ENCODE measurements at regions not wholly inside any gene's neighbourhood (a gene's known extent, or its start where the extent isn't known, plus 50 kb on each side); places are given as distances from the start of the nearest gene placed in this dataset.
A peak's percentile ranks its signal among the peaks of the same experiment; 100 is the strongest.
"Not testable (repeated sequence)": the region's sequence is repeated elsewhere in the genome, so short reads cannot be mapped to it uniquely, and the experiment has no call there.

DNA sequence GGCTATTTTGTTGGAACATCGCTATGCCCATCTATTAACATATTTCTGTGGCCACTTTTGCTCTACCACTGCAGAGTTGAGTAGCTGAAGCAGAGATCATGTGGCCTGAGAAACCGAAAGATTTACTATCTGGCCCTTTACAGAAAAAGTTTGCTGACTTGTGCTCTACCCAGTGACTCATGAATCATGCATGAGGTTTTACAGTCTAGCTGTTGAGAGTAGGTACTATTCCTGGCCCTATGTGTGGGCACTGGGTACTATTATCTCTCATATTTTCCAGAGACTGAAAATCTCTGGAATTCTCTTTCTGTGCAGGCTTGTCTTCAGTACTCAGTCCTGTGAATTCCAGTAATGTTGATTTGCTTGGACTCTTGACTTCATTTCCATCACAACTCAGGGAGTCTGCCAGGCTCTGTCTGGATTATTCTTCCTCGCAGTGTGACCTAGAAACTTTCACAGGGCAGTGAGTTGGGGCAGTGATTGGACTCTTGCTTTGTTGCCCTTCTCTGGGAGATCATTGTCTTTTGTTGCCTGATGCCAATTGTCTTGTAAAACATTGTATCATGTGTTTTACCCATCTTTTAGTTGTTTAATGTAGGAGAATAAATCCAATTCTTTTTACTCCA is 121.3 kb upstream of the PRSS12 start:
- H3K4me3 ChIP-seq (ENCODE audit: low read depth, low read length): not testable (repeated sequence)
- peak; percentile 23 for DNase-seq (ENCODE audit: low read depth)

DNA sequence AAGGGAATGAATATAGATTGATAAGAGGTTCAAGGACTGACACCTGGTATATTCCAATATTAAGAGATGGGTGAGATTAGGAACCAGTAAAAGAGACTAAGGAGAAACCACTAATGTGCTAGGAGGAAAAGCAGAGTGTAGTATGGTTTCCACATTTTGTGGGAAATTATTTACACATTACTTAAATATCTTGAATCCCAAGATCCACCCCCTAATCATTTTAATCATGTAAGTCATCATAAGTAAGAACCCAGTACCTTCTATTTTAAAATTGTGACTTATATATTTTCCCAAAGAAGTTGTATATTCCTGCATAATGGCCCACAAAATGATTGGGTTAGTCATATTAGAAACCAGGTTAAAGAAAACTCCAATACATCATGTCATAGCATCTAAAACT is 122.0 kb upstream of the PRSS12 start:
- H3K4me3 ChIP-seq (ENCODE audit: low read depth, low read length); DNase-seq (ENCODE audit: low read depth): not testable (repeated sequence)

DNA sequence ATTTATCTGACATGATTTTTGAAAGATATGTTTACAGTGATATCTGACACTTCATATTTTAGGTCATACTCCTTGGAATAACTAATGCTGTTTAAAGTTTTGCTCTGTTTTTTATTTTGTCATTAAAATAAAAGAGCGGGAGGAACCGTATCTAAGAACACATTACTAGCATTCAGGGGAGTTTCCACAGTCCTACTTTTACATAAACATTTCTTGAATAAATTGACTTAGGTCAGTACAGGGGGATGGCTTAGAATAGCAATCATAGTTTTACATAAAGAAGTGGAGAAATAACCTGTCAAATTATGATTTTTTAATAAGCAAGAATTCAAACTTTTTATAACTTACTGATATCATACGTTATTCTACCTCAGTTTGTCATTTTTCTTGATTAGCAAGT is 123.1 kb upstream of the PRSS12 start:
- not testable (repeated sequence) for DNase-seq (ENCODE audit: low read depth); H3K4me3 ChIP-seq (ENCODE audit: low read depth, low read length)

DNA sequence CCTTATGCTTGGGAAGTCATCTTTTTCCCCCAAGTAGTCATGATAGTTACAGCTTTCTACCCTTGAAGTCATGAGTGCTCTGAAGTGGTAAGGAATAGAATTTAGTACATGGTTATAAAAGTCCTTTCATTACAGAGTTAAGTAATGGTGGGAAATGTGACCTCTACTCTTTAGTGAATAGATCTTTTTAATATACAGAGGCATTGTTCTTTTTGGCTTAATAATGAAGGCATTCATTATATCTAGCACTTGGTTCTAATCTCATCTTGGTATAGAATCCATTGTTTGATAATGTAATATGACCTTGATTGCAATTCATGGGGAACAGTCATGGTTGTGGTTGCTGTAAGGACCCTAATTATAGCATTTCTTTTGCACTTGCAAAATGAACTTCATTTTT is 125.0 kb upstream of the PRSS12 start:
- H3K4me3 ChIP-seq (ENCODE audit: low read depth, low read length); DNase-seq (ENCODE audit: low read depth): not testable (repeated sequence)

DNA sequence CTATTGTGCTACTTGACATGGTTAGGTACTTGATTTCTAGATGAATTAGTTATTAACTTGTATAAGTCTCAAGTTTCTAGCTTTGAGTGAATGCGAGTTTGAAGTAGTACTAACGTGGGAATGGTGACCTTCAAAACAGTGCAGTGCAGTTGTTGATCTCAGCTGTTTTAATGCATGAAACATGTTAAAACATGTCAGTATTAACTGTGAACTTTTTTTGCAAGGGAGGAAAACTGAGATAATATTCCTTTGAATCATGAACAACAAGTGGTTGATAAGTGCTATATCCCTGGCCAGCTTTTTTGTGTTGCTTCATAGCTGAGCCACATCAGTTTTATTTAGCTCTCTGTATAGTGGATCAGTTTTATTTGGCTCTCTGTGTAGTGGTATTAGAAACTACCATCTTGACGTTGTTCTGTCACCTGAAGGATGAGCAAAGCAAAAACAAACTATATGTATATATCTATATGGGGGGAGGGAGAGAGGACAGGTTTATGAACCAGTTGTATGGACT is 133.1 kb upstream of the PRSS12 start:
- not testable (repeated sequence) for H3K4me3 ChIP-seq (ENCODE audit: low read depth, low read length); DNase-seq (ENCODE audit: low read depth)

DNA sequence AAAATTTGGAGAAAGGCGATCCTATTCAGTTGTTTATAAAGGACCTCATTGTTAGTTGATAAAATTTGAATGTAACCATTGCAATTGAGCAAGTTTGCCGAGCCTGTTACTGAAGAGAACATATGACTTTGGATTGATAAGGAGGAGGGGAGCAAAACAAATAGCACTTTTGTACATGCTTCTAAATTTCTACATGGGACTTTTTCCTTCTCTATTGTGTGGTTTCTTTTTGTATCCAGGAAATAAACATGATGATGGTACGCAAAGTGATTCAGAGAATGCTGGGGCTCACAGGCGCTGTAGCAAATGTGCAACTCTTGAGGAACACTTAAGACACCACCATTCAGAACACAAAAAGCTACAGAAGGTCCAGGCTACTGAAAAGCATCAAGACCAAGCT is 140.2 kb upstream of the PRSS12 start:
- not testable (repeated sequence) for DNase-seq (ENCODE audit: low read depth); H3K4me3 ChIP-seq (ENCODE audit: low read depth, low read length)

DNA sequence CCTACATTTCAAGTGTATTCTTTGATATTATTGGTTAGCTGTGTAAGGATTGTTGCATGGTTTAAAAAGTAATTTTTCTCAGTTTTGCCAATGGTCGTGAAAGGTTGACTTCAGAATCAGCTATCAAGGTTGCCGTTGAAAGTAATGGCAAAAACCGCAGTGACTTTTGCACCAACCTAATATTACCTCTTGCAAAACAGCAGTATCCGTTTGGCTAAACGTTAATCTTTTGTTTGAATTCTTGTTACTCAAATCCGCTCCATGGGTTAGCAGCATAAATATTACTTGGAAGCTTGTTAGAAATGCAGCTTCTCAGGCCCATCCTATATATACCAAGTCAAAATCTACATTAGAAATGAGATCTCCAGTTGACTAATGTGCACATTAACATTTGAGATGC is 141.6 kb upstream of the PRSS12 start:
- not testable (repeated sequence) for H3K4me3 ChIP-seq (ENCODE audit: low read depth, low read length); DNase-seq (ENCODE audit: low read depth)

DNA sequence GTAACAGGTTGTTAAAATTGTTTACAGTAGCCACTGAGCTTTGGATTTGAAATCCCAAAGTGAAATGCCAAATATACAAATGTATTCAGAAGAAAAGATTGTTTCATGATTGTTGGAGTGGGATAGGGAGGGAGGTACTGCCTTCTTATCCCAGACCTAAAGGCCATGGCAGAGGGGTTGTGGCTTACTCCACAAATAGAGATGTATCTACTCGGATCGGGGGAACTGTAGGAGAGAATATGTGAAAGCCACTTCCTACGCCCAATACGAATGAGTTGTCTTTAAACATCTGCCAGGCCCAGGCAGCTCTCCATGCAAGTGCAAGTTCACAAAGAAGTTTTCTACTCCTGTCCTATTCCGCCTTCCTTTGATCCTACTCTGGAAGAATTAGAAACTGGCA is 150.2 kb upstream of the PRSS12 start:
- H3K4me3 ChIP-seq (ENCODE audit: low read depth, low read length); DNase-seq (ENCODE audit: low read depth): not testable (repeated sequence)

DNA sequence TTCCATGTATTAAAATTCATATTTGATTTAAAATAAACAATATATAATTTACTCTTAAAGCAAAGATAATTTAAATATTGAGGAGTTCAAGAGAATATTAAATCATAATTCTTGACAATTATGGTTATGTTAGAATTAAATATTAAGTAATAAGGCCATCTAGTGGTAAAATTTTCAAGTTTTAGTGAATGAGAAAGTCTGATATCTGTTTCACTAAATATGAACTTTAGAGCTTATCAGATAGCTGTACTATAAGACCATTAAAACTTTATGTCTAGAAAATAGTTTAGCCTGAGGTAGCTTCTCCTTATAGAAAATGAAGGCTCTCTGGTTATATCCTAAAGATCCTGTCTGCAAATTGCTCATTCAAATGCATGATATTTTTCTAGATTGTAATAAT is 152.1 kb upstream of the PRSS12 start:
- H3K4me3 ChIP-seq (ENCODE audit: low read depth, low read length): not testable (repeated sequence)
- DNase-seq (ENCODE audit: low read depth): peak; percentile 20

DNA sequence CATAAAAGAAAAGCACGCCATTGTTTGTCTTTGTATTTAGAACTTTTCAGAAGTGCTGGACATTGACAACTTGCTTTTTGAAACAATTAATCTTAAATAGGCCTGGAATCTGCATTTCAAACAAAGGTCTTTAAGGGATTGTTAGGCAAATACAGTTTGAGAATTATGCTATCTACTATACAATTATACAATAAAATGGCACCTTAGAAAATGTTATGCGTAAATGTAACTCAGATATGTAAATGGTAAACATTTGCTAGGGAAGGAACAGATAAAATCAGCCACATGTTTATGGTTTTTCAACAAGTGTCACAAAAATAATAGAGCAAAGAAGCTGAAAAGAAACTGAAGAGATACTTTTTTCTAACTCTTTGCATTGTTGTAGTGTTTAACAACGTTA is 152.7 kb upstream of the PRSS12 start:
- DNase-seq (ENCODE audit: low read depth); H3K4me3 ChIP-seq (ENCODE audit: low read depth, low read length): not testable (repeated sequence)

DNA sequence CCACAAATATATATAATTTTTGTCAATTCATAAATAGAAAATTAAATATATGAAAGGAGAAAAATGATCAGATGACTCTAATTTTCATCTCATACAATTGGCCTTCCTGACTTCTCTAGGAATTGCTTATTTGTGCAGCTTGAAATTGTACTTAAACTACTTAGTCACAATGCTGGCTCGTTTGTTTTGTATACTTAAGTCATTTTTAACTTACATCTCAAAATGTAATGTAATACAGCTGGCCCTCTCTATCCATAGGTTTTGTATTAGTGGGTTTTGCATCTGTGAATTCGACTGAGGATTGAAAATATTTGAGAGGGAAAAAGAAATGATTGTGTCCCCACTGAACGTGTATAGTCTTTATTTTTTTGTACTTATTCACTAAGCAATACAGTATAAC is 160.1 kb upstream of the PRSS12 start:
- not testable (repeated sequence) for DNase-seq (ENCODE audit: low read depth); H3K4me3 ChIP-seq (ENCODE audit: low read depth, low read length)

DNA sequence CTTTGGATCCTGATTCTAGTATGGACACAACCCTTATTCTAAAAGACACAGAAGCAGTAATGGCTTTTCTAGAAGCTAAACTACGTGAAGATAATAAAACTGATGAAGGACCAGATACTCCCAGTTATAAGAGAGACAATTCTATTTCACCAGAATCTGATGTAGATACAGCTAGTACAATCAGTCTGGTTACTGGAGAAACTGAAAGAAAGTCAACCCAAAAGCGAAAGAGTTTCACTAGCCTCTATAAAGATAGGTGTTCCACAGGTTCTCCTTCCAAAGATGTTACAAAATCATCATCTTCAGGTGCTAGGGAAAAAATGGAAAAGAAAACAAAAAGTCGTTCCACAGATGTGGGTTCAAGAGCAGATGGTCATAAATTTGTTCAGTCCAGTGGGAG is 161.5 kb upstream of the PRSS12 start:
- H3K4me3 ChIP-seq (ENCODE audit: low read depth, low read length); DNase-seq (ENCODE audit: low read depth): not testable (repeated sequence)

DNA sequence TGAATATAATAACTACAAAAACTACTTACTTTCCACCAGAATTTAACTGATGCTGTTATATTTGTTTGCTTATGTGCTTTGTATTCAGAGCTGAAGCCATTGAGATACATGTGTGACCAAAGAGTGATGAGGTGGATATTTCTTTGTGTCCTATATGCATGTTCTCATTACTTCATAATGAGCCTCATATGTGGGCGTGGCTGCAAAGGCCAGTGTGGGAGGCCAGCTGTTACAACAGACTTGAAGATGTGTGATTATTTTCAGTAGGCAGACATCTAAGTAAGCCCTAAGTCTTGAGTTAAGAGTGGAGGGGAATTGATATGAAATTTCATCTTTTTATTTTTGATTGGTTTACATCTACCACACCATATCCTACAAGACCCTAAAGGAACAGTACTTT is 163.3 kb upstream of the PRSS12 start:
- H3K4me3 ChIP-seq (ENCODE audit: low read depth, low read length): not testable (repeated sequence)
- peak; percentile 13 for DNase-seq (ENCODE audit: low read depth)

DNA sequence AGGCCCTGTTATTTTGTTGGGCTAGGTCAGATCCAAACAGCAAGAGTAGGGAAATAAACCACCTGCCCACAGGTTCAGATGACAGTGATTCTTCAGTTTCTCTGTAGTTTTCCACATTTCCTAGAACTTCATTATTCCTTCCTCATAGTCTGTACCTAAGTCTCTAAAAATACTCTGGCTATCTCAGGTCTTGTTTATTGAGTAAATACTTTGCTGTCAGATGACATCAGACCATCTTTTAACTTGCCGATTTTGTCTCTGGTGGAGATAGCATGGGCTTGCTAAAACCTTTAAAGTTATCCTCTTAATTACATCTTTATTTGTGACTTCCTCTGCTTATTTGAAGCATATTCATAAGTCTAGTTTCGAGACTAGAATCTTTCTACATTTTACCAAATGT is 155.1 kb upstream of the METTL14 start:
- DNase-seq (ENCODE audit: low read depth); H3K4me3 ChIP-seq (ENCODE audit: low read depth, low read length): not testable (repeated sequence)

DNA sequence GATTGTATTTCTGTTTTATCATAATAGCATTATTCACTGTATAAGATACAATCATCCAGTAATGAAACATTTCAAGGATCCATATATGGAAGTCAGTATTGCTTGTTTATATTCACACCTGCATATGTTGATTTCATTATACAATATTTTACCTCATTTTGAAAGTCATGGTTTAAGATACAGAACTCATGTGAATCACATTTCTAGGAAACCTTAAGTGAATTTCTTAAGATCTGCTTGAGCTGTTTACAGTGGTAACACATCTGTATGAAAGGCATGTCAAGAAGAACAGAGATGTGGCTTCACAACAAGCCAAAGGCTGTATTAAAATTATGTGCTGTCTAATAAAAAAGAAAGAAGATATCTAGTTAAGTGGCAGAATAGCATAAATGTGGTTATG is 153.2 kb upstream of the METTL14 start:
- DNase-seq (ENCODE audit: low read depth); H3K4me3 ChIP-seq (ENCODE audit: low read depth, low read length): not testable (repeated sequence)

DNA sequence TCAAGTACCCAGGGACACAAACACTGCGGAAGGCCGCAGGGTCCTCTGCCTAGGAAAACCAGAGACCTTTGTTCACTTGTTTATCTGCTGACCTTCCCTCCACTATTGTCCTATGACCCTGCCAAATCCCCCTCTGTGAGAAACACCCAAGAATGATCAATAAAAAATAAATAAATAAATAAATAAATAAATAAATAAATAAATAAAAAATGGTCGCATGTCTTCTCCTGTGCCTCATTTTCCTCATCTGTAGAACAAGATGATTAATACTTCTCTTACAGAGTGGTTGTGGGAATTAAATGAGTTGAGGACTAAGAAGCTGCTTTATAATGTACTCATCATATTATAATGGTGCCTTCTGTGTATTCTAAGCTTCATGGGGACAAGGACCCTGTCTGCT is 149.4 kb upstream of the METTL14 start:
- DNase-seq (ENCODE audit: low read depth); H3K4me3 ChIP-seq (ENCODE audit: low read depth, low read length): not testable (repeated sequence)

DNA sequence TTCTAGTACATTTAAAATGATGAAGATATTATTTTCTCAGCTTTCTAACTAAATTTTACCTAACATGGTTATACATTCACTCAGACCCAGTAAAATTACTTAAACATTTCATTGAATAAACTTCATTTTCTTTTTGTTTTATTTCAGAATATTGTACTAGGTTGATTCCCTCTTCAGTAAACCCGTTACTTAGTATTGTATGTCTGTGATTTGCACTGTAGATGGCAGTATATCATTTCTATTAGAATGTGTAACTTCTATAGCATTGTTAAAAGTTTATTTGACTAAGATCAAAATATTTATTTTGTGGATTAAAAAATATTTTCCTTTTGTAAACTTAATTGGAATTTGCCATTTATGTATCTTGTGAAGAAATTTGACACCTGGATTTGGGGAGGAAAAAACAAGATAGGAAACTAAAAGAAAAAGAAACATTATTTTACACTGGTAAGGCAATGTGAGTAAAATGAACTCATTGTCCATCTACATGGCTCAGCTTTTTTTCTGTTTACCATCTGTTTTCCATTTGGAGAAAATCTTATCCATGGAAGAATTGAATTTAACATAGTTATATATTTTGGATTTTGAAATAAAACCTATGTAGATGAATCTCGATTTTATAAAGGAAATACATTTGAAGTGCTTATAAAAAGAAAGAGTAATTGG is 145.6 kb upstream of the METTL14 start:
- peak; percentile 66 for DNase-seq (ENCODE audit: low read depth)
- H3K4me3 ChIP-seq (ENCODE audit: low read depth, low read length): not testable (repeated sequence)

DNA sequence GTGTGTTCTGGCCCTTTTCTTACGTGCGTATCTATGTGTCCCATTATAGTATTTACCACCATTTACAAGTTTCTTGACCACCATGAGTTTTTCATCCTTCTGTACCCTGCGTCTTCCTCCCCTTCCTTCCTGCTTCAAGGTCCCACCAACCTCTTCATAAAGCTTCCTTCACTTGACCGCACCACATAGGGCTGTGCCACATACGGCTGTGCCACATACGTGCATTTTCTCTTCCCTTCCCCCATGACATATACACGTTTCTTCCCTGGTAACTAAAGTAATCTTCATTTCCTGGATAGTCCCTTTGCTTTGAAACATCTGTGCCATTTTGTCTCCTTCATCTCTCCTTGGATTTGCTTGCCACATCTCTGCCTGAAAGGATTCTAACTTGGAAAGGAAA is 128.6 kb upstream of the METTL14 start:
- H3K4me3 ChIP-seq (ENCODE audit: low read depth, low read length); DNase-seq (ENCODE audit: low read depth): not testable (repeated sequence)

All from choroid plexus epithelial cell (primary cell).